ENCODE measurements at regions not wholly inside any gene's neighbourhood (a gene's known extent, or its start where the extent isn't known, plus 50 kb on each side); places are given as distances from the start of the nearest gene placed in this dataset.
A peak's percentile ranks its signal among the peaks of the same experiment; 100 is the strongest.

- 53% methylated on average over 4 of the region's 6 CpGs for WGBS (ENCODE audit: insufficient coverage, low coverage, low lambda C conversion rate, missing lambda C conversion rate)
Observed at GRCh38 chr18:70414315-70414900, 125.6 kb downstream of the SOCS6 start.

GRCh38 chr18:70413455-70413854 lies 124.6 kb downstream of the SOCS6 start:
- TF ChIP-seq CTCF (IDR thresholded peaks at IDR 0.05) (no peak), POLR2A (IDR thresholded peaks at IDR 0.05) (no peak)
- Histone ChIP-seq H3K9me3 (peaks cover 0 to 3% (median 0%) of the 10 kb centered on the region in 4 donors), H3K4me1 (no peaks in the 10 kb centered on the region), H3K4me3 (no peak overlapping the region), H3K27me3 (no peaks in the 10 kb centered on the region), H3K27ac (no peak overlapping the region), H3K36me3 (no peaks in the 10 kb centered on the region)
- ATAC-seq (no peak), DNase-seq (no peak)
- intact Hi-C loops (cut with DNase I), result no loop called here
- 81% methylated on average over 2 of the region's 3 CpGs for WGBS (ENCODE audit: insufficient coverage, low coverage, low lambda C conversion rate, missing lambda C conversion rate)

More at GRCh38 chr18:70414315-70414900, 125.6 kb downstream of the SOCS6 start:
- H3K27ac ChIP-seq, result no peak overlapping the region
- H3K36me3 ChIP-seq, result no peaks in the 10 kb centered on the region
- ATAC-seq (peak in 1 of 4 donors; percentile 14), DNase-seq (no peak)
- TF ChIP-seq CTCF (IDR thresholded peaks at IDR 0.05), result no peak
- TF ChIP-seq POLR2A (IDR thresholded peaks at IDR 0.05), result no peak
- H3K27me3 ChIP-seq, result no peaks in the 10 kb centered on the region
- peaks cover 0 to 3% (median 0%) of the 10 kb centered on the region in 4 donors for H3K9me3 ChIP-seq
- intact Hi-C loops (cut with DNase I), result no loop called here
- peaks cover 0 to 7% (median 1%) of the 10 kb centered on the region in 4 donors for H3K4me1 ChIP-seq
- H3K4me3 ChIP-seq, result no peak overlapping the region

- 17% methylated on average over 6 of the region's 6 CpGs for WGBS (ENCODE audit: insufficient coverage, low coverage, low lambda C conversion rate, missing lambda C conversion rate)
- H3K4me3 ChIP-seq, result no peak overlapping the region
- peaks cover 0 to 3% (median 0%) of the 10 kb centered on the region in 4 donors for H3K9me3 ChIP-seq
- H3K27me3 ChIP-seq, result no peaks in the 10 kb centered on the region
- DNase-seq (no peak), ATAC-seq (peak; percentile 31 to 82 (median 46))
- intact Hi-C loops (cut with DNase I), result no loop called here
- no peak overlapping the region for H3K27ac ChIP-seq
- H3K4me1 ChIP-seq, result no peaks in the 10 kb centered on the region
- TF ChIP-seq CTCF (IDR thresholded peaks at IDR 0.05) (no peak), POLR2A (IDR thresholded peaks at IDR 0.05) (no peak)
- H3K36me3 ChIP-seq, result no peaks in the 10 kb centered on the region
Observed at GRCh38 chr18:70411876-70412435, 123.1 kb downstream of the SOCS6 start.

- peaks cover 0 to 3% (median 0%) of the 10 kb centered on the region in 4 donors for H3K9me3 ChIP-seq
Observed at GRCh38 chr18:70411307-70411706, 122.5 kb downstream of the SOCS6 start.

More at GRCh38 chr18:70411307-70411706, 122.5 kb downstream of the SOCS6 start:
- intact Hi-C loops (cut with DNase I), result no loop called here
- Histone ChIP-seq H3K27ac (no peak overlapping the region), H3K36me3 (no peaks in the 10 kb centered on the region), H3K4me1 (no peaks in the 10 kb centered on the region), H3K27me3 (no peaks in the 10 kb centered on the region), H3K4me3 (no peak overlapping the region)
- ATAC-seq (no peak), DNase-seq (no peak)
- TF ChIP-seq CTCF (IDR thresholded peaks at IDR 0.05), result no peak
- TF ChIP-seq POLR2A (IDR thresholded peaks at IDR 0.05), result no peak
- WGBS (ENCODE audit: insufficient coverage, low coverage, low lambda C conversion rate, missing lambda C conversion rate), result 86% methylated on average over 2 of the region's 2 CpGs

Measured in right lobe of liver (tissue), 6 donors.